ENCODE measurements at regions not wholly inside any gene's neighbourhood (a gene's known extent, or its start where the extent isn't known, plus 50 kb on each side); places are given as distances from the start of the nearest gene placed in this dataset.

GRCh38 chr5:52498607-52499006 is 289.1 kb upstream of the ITGA1 start:
- TF ChIP-seq POLR2A (IDR thresholded peaks at IDR 0.05): no peak
- TF ChIP-seq CTCF (IDR thresholded peaks at IDR 0.05): no peak
